ENCODE measurements at regions not wholly inside any gene's neighbourhood (a gene's known extent, or its start where the extent isn't known, plus 50 kb on each side); places are given as distances from the start of the nearest gene placed in this dataset.

- DNase-seq (ENCODE audit: low spot score) = no peak
- H3K18ac ChIP-seq (ENCODE audit: low read length) = no peak overlapping the region
- no peak overlapping the region for H3K27ac ChIP-seq (replicated peaks; ENCODE audit: low read length)
- no peak overlapping the region for H4K8ac ChIP-seq (ENCODE audit: low read depth, low read length)
- H3K9ac ChIP-seq (ENCODE audit: low read depth, low read length, poor library complexity) = no peak overlapping the region
- H2BK12ac ChIP-seq (ENCODE audit: low read length) = no peak overlapping the region
- no peak overlapping the region for H2BK15ac ChIP-seq (ENCODE audit: low read length)
- no peak overlapping the region for H2BK5ac ChIP-seq (ENCODE audit: low read length)
- no peaks in the 10 kb centered on the region for H3K27me3 ChIP-seq (ENCODE audit: control insufficient read depth in 3 of 3, insufficient read depth in 3 of 3, low read depth in 1 of 3, low read length in 3 of 3)
- H3K23ac ChIP-seq (ENCODE audit: low read depth, low read length, poor library complexity) = no peak overlapping the region
- no peaks in the 10 kb centered on the region for H3K36me3 ChIP-seq (replicated peaks in 1 of 2; ENCODE audit: control insufficient read depth in 2 of 2, insufficient read depth in 2 of 2, low read length in 2 of 2)
- no peak overlapping the region for H3K4ac ChIP-seq (ENCODE audit: low read length)
- H4K91ac ChIP-seq (ENCODE audit: low read depth, low read length, poor library complexity) = no peak overlapping the region
- no peak overlapping the region for H2BK120ac ChIP-seq (ENCODE audit: low read depth, low read length)
- H3K4me3 ChIP-seq (ENCODE audit: low read length in 2 of 2) = no peak overlapping the region
- no peaks in the 10 kb centered on the region for H3K4me1 ChIP-seq (ENCODE audit: control insufficient read depth in 2 of 2, insufficient read depth in 1 of 2, low read depth in 1 of 2, low read length in 2 of 2)
- no peak overlapping the region for H2AFZ ChIP-seq (ENCODE audit: low read length)
- H3K79me1 ChIP-seq (ENCODE audit: low read depth, low read length) = no peaks in the 10 kb centered on the region
- no peak overlapping the region for H3K4me2 ChIP-seq (ENCODE audit: insufficient read depth, low read length, poor library complexity, severe bottlenecking)
- no peak overlapping the region for H2AK5ac ChIP-seq (ENCODE audit: low read depth, low read length)
- H3K14ac ChIP-seq (ENCODE audit: low read length) = no peak overlapping the region
- no CpG with 5 or more reads among the region's 3 CpGs for WGBS, 2 donors (ENCODE audit: extremely low coverage in 2 of 2, insufficient read length in 2 of 2, insufficient replicate concordance in 1 of 2)
- no peaks in the 10 kb centered on the region for H3K9me3 ChIP-seq (replicated peaks in 1 of 2; ENCODE audit: control insufficient read depth in 2 of 2, insufficient read depth in 1 of 2, low read depth in 1 of 2, low read length in 2 of 2)
Measured at GRCh38 chr5:118224546-118224945, 763.8 kb downstream of the DTWD2 start.

GRCh38 chr5:118220556-118221195 lies 767.7 kb downstream of the DTWD2 start:
- H4K8ac ChIP-seq (ENCODE audit: low read depth, low read length) = no peak overlapping the region
- no peak overlapping the region for H2AK5ac ChIP-seq (ENCODE audit: low read depth, low read length)
- no peak for DNase-seq (ENCODE audit: low spot score)
- no peak overlapping the region for H2BK120ac ChIP-seq (ENCODE audit: low read depth, low read length)
- H2BK15ac ChIP-seq (ENCODE audit: low read length) = no peak overlapping the region
- H3K4me2 ChIP-seq (ENCODE audit: insufficient read depth, low read length, poor library complexity, severe bottlenecking) = no peak overlapping the region
- no peak overlapping the region for H3K23ac ChIP-seq (ENCODE audit: low read depth, low read length, poor library complexity)
- no peak overlapping the region for H3K4ac ChIP-seq (ENCODE audit: low read length)
- H3K27ac ChIP-seq (replicated peaks; ENCODE audit: low read length) = no peak overlapping the region
- no peaks in the 10 kb centered on the region for H3K27me3 ChIP-seq (ENCODE audit: control insufficient read depth in 3 of 3, insufficient read depth in 3 of 3, low read depth in 1 of 3, low read length in 3 of 3)
- H3K4me3 ChIP-seq (ENCODE audit: low read length in 2 of 2) = no peak overlapping the region
- H3K36me3 ChIP-seq (replicated peaks in 1 of 2; ENCODE audit: control insufficient read depth in 2 of 2, insufficient read depth in 2 of 2, low read length in 2 of 2) = no peaks in the 10 kb centered on the region
- no peak overlapping the region for H4K91ac ChIP-seq (ENCODE audit: low read depth, low read length, poor library complexity)
- no CpG with 5 or more reads among the region's 2 CpGs for WGBS, 2 donors (ENCODE audit: extremely low coverage in 2 of 2, insufficient read length in 2 of 2, insufficient replicate concordance in 1 of 2)
- H2BK12ac ChIP-seq (ENCODE audit: low read length) = no peak overlapping the region
- no peaks in the 10 kb centered on the region for H3K4me1 ChIP-seq (ENCODE audit: control insufficient read depth in 2 of 2, insufficient read depth in 1 of 2, low read depth in 1 of 2, low read length in 2 of 2)
- no peaks in the 10 kb centered on the region for H3K9me3 ChIP-seq (replicated peaks in 1 of 2; ENCODE audit: control insufficient read depth in 2 of 2, insufficient read depth in 1 of 2, low read depth in 1 of 2, low read length in 2 of 2)
- no peak overlapping the region for H2BK5ac ChIP-seq (ENCODE audit: low read length)
- H2AFZ ChIP-seq (ENCODE audit: low read length) = no peak overlapping the region
- H3K18ac ChIP-seq (ENCODE audit: low read length) = no peak overlapping the region
- H3K79me1 ChIP-seq (ENCODE audit: low read depth, low read length) = no peaks in the 10 kb centered on the region
- H3K9ac ChIP-seq (ENCODE audit: low read depth, low read length, poor library complexity) = no peak overlapping the region
- H3K14ac ChIP-seq (ENCODE audit: low read length) = no peak overlapping the region

DNA sequence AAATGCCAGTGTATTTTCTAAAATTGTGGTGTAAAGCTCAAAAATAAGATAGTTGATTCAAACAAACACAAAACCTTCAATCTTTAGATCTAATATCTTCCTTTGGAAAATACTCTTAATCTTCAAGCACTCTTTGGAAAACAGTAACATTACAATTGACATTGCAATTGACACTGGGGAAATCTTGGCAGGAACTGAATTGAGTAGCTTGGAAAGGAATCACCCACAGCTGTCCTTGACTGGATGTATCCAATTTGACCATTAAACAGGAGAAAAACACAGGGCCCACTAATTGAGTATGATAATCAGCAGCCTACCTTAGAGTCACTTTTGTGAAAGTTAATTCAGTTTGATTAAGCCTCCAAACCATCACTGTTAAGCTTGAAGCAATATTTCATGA lies 776.7 kb downstream of the DTWD2 start:
- Histone ChIP-seq H2AK5ac (ENCODE audit: low read depth, low read length) (no peak overlapping the region), H3K14ac (ENCODE audit: low read length) (no peak overlapping the region), H3K23ac (ENCODE audit: low read depth, low read length, poor library complexity) (no peak overlapping the region), H2AFZ (ENCODE audit: low read length) (no peak overlapping the region), H3K4ac (ENCODE audit: low read length) (no peak overlapping the region), H3K36me3 (replicated peaks in 1 of 2; ENCODE audit: control insufficient read depth in 2 of 2, insufficient read depth in 2 of 2, low read length in 2 of 2) (no peaks in the 10 kb centered on the region), H3K9ac (ENCODE audit: low read depth, low read length, poor library complexity) (no peak overlapping the region), H3K79me1 (ENCODE audit: low read depth, low read length) (no peaks in the 10 kb centered on the region), H3K9me3 (replicated peaks in 1 of 2; ENCODE audit: control insufficient read depth in 2 of 2, insufficient read depth in 1 of 2, low read depth in 1 of 2, low read length in 2 of 2) (peaks cover 4 to 11% of the 10 kb centered on the region in 2 donors), H3K4me3 (ENCODE audit: low read length in 2 of 2) (no peak overlapping the region), H3K4me1 (ENCODE audit: control insufficient read depth in 2 of 2, insufficient read depth in 1 of 2, low read depth in 1 of 2, low read length in 2 of 2) (peaks cover 0 to 2% of the 10 kb centered on the region in 2 donors), H4K91ac (ENCODE audit: low read depth, low read length, poor library complexity) (no peak overlapping the region), H4K8ac (ENCODE audit: low read depth, low read length) (no peak overlapping the region), H2BK120ac (ENCODE audit: low read depth, low read length) (no peak overlapping the region), H2BK12ac (ENCODE audit: low read length) (no peak overlapping the region), H3K27ac (replicated peaks; ENCODE audit: low read length) (no peak overlapping the region), H3K4me2 (ENCODE audit: insufficient read depth, low read length, poor library complexity, severe bottlenecking) (no peak overlapping the region), H3K18ac (ENCODE audit: low read length) (no peak overlapping the region), H2BK5ac (ENCODE audit: low read length) (no peak overlapping the region), H2BK15ac (ENCODE audit: low read length) (no peak overlapping the region), H3K27me3 (ENCODE audit: control insufficient read depth in 3 of 3, insufficient read depth in 3 of 3, low read depth in 1 of 3, low read length in 3 of 3) (no peaks in the 10 kb centered on the region)
- no peak for DNase-seq (ENCODE audit: low spot score)

- no peak overlapping the region for H3K27ac ChIP-seq (replicated peaks; ENCODE audit: low read length)
- no peak overlapping the region for H2AK5ac ChIP-seq (ENCODE audit: low read depth, low read length)
- H4K91ac ChIP-seq (ENCODE audit: low read depth, low read length, poor library complexity) = no peak overlapping the region
- H2BK12ac ChIP-seq (ENCODE audit: low read length) = no peak overlapping the region
- no peaks in the 10 kb centered on the region for H3K79me1 ChIP-seq (ENCODE audit: low read depth, low read length)
- WGBS, 2 donors (ENCODE audit: extremely low coverage in 2 of 2, insufficient read length in 2 of 2, insufficient replicate concordance in 1 of 2) = no CpG with 5 or more reads among the region's 23 CpGs
- H4K8ac ChIP-seq (ENCODE audit: low read depth, low read length) = no peak overlapping the region
- H3K4me1 ChIP-seq (ENCODE audit: control insufficient read depth in 2 of 2, insufficient read depth in 1 of 2, low read depth in 1 of 2, low read length in 2 of 2) = no peaks in the 10 kb centered on the region
- no peak overlapping the region for H2BK5ac ChIP-seq (ENCODE audit: low read length)
- no peak overlapping the region for H2BK15ac ChIP-seq (ENCODE audit: low read length)
- H3K27me3 ChIP-seq (ENCODE audit: control insufficient read depth in 3 of 3, insufficient read depth in 3 of 3, low read depth in 1 of 3, low read length in 3 of 3) = no peaks in the 10 kb centered on the region
- no peak overlapping the region for H3K4me2 ChIP-seq (ENCODE audit: insufficient read depth, low read length, poor library complexity, severe bottlenecking)
- H2BK120ac ChIP-seq (ENCODE audit: low read depth, low read length) = no peak overlapping the region
- no peak overlapping the region for H3K4ac ChIP-seq (ENCODE audit: low read length)
- H3K4me3 ChIP-seq (ENCODE audit: low read length in 2 of 2) = peak overlapping the region in 1 of 2 donors; percentile 64
- no peak overlapping the region for H2AFZ ChIP-seq (ENCODE audit: low read length)
- H3K9me3 ChIP-seq (replicated peaks in 1 of 2; ENCODE audit: control insufficient read depth in 2 of 2, insufficient read depth in 1 of 2, low read depth in 1 of 2, low read length in 2 of 2) = peaks cover 4 to 11% of the 10 kb centered on the region in 2 donors
- H3K9ac ChIP-seq (ENCODE audit: low read depth, low read length, poor library complexity) = no peak overlapping the region
- no peak overlapping the region for H3K23ac ChIP-seq (ENCODE audit: low read depth, low read length, poor library complexity)
- no peak for DNase-seq (ENCODE audit: low spot score)
- peak overlapping the region; percentile 17 for H3K18ac ChIP-seq (ENCODE audit: low read length)
- H3K14ac ChIP-seq (ENCODE audit: low read length) = no peak overlapping the region
- no peaks in the 10 kb centered on the region for H3K36me3 ChIP-seq (replicated peaks in 1 of 2; ENCODE audit: control insufficient read depth in 2 of 2, insufficient read depth in 2 of 2, low read length in 2 of 2)
Measured at GRCh38 chr5:118208031-118208453, 780.3 kb downstream of the DTWD2 start.

Measured in neuronal stem cell (in vitro differentiated cells).